HPDE6-E6E7 (cell line): ENCODE measurements at regions not wholly inside any gene's neighbourhood (a gene's known extent, or its start where the extent isn't known, plus 50 kb on each side); places are given as distances from the start of the nearest gene placed in this dataset.
A peak's percentile ranks its signal among the peaks of the same experiment; 100 is the strongest.
"Not testable (repeated sequence)": the region's sequence is repeated elsewhere in the genome, so short reads cannot be mapped to it uniquely, and the experiment has no call there.

Experiments
- DNase-seq: peaks from one replicate; pipeline ENCODE4 v3.0.0; 2011; ENCODE audit warnings: missing footprints; ENCODE audit errors: extremely low spot score

GRCh38 chr7:27410812-27411544 is 168.4 kb downstream of the EVX1 start:
- no peak for DNase-seq

- DNase-seq, result no peak
These were observed 169.6 kb downstream of the EVX1 start for GRCh38 chr7:27412164-27412563.

- DNase-seq, result no peak
These were observed 175.9 kb downstream of the EVX1 start for GRCh38 chr7:27418541-27418940.

GRCh38 chr7:27419581-27420177 is 177.1 kb downstream of the EVX1 start:
- no peak for DNase-seq

- no peak for DNase-seq
These were observed 178.1 kb downstream of the EVX1 start for GRCh38 chr7:27420702-27421101.

GRCh38 chr7:27423290-27423689 is 180.7 kb downstream of the EVX1 start:
- DNase-seq, result peak; percentile 68

GRCh38 chr7:27423821-27424220 is 181.2 kb downstream of the EVX1 start:
- no peak for DNase-seq

GRCh38 chr7:27424231-27424630 is 181.6 kb downstream of the EVX1 start:
- no peak for DNase-seq

- no peak for DNase-seq
These were observed 182.1 kb downstream of the EVX1 start for GRCh38 chr7:27424749-27425148.

GRCh38 chr7:27427416-27427815 is 184.8 kb downstream of the EVX1 start:
- no peak for DNase-seq

GRCh38 chr7:27430105-27430504 is 187.5 kb downstream of the EVX1 start:
- DNase-seq, result no peak

GRCh38 chr7:27431465-27431864 is 188.9 kb downstream of the EVX1 start:
- no peak for DNase-seq

- DNase-seq, result no peak
These were observed 191.0 kb downstream of the EVX1 start for GRCh38 chr7:27433581-27433980.

- no peak for DNase-seq
These were observed 192.3 kb downstream of the EVX1 start for GRCh38 chr7:27434756-27435400.

- DNase-seq, result no peak
These were observed 192.9 kb downstream of the EVX1 start for GRCh38 chr7:27435461-27435860.

GRCh38 chr7:27438881-27439589 is 196.4 kb downstream of the EVX1 start:
- DNase-seq, result no peak

- DNase-seq, result no peak
These were observed 199.9 kb downstream of the EVX1 start for GRCh38 chr7:27442455-27442854.

- not testable (repeated sequence) for DNase-seq
These were observed 206.4 kb downstream of the EVX1 start for GRCh38 chr7:27449046-27449445.

GRCh38 chr7:27453702-27454405 is 208.8 kb downstream of the HIBADH start:
- DNase-seq, result no peak

GRCh38 chr7:27457120-27457519 is 205.6 kb downstream of the HIBADH start:
- DNase-seq, result not testable (repeated sequence)

- DNase-seq, result not testable (repeated sequence)
These were observed 204.8 kb downstream of the HIBADH start for GRCh38 chr7:27457603-27458565.
